Adrenal gland (tissue), 5 donors: ENCODE measurements at regions not wholly inside any gene's neighbourhood (a gene's known extent, or its start where the extent isn't known, plus 50 kb on each side); places are given as distances from the start of the nearest gene placed in this dataset.

ENCODE experiments used
- POLR2A ChIP-seq, 2 donors: fragments of 450-650 bp; IDR thresholded peaks; one replicate each; pipeline ENCODE4 v1.6.1; 2017; ENCODE audit warnings: antibody characterized with exemption in 2 of 2, mild to moderate bottlenecking in 2 of 2, moderate library complexity in 1 of 2
- TF ChIP-seq, protein P1 (sequence below), 6 experiments: fragments of 450-650 bp in 4 of 6; fragments of 200-600 bp in 2 of 6; sonication (generic) in 1 of 6; IDR thresholded peaks; 1 replicate in 5 of 6; 2 replicates in 1 of 6; pipeline versions ENCODE4 v1.5.1 to v1.8.0; 2016 to 2021; ENCODE audit warnings: antibody characterized with exemption in 6 of 6, mild to moderate bottlenecking in 2 of 6, moderate library complexity in 1 of 6
- donor health status: DM: no; HTN: no; CAD: no.

- TF ChIP-seq, protein P1, sequence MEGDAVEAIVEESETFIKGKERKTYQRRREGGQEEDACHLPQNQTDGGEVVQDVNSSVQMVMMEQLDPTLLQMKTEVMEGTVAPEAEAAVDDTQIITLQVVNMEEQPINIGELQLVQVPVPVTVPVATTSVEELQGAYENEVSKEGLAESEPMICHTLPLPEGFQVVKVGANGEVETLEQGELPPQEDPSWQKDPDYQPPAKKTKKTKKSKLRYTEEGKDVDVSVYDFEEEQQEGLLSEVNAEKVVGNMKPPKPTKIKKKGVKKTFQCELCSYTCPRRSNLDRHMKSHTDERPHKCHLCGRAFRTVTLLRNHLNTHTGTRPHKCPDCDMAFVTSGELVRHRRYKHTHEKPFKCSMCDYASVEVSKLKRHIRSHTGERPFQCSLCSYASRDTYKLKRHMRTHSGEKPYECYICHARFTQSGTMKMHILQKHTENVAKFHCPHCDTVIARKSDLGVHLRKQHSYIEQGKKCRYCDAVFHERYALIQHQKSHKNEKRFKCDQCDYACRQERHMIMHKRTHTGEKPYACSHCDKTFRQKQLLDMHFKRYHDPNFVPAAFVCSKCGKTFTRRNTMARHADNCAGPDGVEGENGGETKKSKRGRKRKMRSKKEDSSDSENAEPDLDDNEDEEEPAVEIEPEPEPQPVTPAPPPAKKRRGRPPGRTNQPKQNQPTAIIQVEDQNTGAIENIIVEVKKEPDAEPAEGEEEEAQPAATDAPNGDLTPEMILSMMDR (IDR thresholded peaks at IDR 0.05), result no peak
- TF ChIP-seq POLR2A (IDR thresholded peaks at IDR 0.05), result no peak
Measured at GRCh38 chr5:174383210-174384167, 338.0 kb downstream of the NSG2 start.
